NB4 (cell line): ENCODE measurements at regions not wholly inside any gene's neighbourhood (a gene's known extent, or its start where the extent isn't known, plus 50 kb on each side); places are given as distances from the start of the nearest gene placed in this dataset.

Source experiments
- DNase-seq: peaks from one replicate; pipeline ENCODE4 v3.0.0; 2010; ENCODE audit warnings: low read depth
- H3K4me3 ChIP-seq: one replicate; pipeline ENCODE4 v1.5.1; 2011; ENCODE audit warnings: mild to moderate bottlenecking, low read depth, low read length, moderate library complexity
- MAX ChIP-seq: IDR thresholded peaks from 2 replicates; pipeline ENCODE4 v1.6.1; 2011; ENCODE audit warnings: low read depth, low read length
- MYC ChIP-seq: IDR thresholded peaks from 2 replicates; pipeline ENCODE4 v1.6.1; 2011; ENCODE audit warnings: low read depth, low read length
- POLR2A ChIP-seq: IDR thresholded peaks from 2 replicates; pipeline ENCODE4 v1.6.1; 2011; ENCODE audit warnings: mild to moderate bottlenecking; ENCODE audit not compliant: insufficient read length; ENCODE audit errors: extremely low read depth
- TF ChIP-seq, protein P1 (sequence below): IDR thresholded peaks from one replicate; pipeline ENCODE4 v1.5.1; 2012; ENCODE audit warnings: low read depth, low read length

- no peak for DNase-seq
- no peak overlapping the region for H3K4me3 ChIP-seq
- TF ChIP-seq, protein P1, sequence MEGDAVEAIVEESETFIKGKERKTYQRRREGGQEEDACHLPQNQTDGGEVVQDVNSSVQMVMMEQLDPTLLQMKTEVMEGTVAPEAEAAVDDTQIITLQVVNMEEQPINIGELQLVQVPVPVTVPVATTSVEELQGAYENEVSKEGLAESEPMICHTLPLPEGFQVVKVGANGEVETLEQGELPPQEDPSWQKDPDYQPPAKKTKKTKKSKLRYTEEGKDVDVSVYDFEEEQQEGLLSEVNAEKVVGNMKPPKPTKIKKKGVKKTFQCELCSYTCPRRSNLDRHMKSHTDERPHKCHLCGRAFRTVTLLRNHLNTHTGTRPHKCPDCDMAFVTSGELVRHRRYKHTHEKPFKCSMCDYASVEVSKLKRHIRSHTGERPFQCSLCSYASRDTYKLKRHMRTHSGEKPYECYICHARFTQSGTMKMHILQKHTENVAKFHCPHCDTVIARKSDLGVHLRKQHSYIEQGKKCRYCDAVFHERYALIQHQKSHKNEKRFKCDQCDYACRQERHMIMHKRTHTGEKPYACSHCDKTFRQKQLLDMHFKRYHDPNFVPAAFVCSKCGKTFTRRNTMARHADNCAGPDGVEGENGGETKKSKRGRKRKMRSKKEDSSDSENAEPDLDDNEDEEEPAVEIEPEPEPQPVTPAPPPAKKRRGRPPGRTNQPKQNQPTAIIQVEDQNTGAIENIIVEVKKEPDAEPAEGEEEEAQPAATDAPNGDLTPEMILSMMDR, result no peak
- TF ChIP-seq MYC (no peak), POLR2A (no peak), MAX (no peak)
Observed at GRCh38 chr6:166687879-166688205, 60.8 kb upstream of the RPS6KA2 start.

- H3K4me3 ChIP-seq, result no peak overlapping the region
- TF ChIP-seq POLR2A (no peak), MYC (no peak), MAX (no peak)
- TF ChIP-seq, protein P1, result no peak
- no peak for DNase-seq
Observed at GRCh38 chr6:166687070-166687878, 60.2 kb upstream of the RPS6KA2 start.

DNA sequence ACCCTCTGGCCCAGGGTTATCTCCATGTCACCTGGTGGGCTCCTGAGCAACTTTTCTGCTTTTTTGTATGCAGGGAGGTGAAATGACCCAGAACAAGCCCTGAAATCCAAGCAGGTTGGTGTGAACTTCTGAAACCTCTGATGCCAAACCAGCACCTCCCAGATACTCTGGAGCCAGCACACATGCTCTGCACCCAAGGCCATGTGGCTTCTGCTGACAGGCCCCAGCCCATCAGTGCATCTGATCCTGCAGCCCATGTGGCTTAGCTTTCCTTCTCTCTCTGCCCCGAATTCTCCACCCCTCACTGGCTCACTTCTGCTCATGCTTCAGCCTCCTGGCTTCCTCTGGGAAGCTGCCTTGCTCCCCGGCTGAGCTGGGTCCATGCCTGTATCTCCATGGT is 59.3 kb upstream of the RPS6KA2 start:
- TF ChIP-seq, protein P1, result no peak
- no peak for TF ChIP-seq MAX
- TF ChIP-seq POLR2A, result no peak
- no peak for TF ChIP-seq MYC
- DNase-seq, result no peak

GRCh38 chr6:166684866-166685265 is 57.8 kb upstream of the RPS6KA2 start:
- no peak overlapping the region for H3K4me3 ChIP-seq
- DNase-seq, result no peak
- TF ChIP-seq MYC, result no peak
- TF ChIP-seq POLR2A, result no peak
- TF ChIP-seq, protein P1, result no peak
- no peak for TF ChIP-seq MAX

More for the DNA sequence above, 59.3 kb upstream of the RPS6KA2 start:
- H3K4me3 ChIP-seq, result no peak overlapping the region

GRCh38 chr6:166684170-166684569 is 57.1 kb upstream of the RPS6KA2 start:
- H3K4me3 ChIP-seq, result no peak overlapping the region
- TF ChIP-seq POLR2A (no peak), MYC (no peak), MAX (no peak)
- TF ChIP-seq, protein P1, result no peak
- DNase-seq, result no peak
